ENCODE measurements at regions not wholly inside any gene's neighbourhood (a gene's known extent, or its start where the extent isn't known, plus 50 kb on each side); places are given as distances from the start of the nearest gene placed in this dataset.

GRCh38 chr20:61184194-61184593 is 67.9 kb upstream of the CDH4 start:
- TF ChIP-seq SIN3A (IDR thresholded peaks at IDR 0.05; ENCODE audit: borderline replicate concordance, insufficient read depth, low read length) (no peak), TAF1 (IDR thresholded peaks at IDR 0.05; ENCODE audit: borderline replicate concordance, insufficient read depth, low read length) (no peak), REST (IDR thresholded peaks at IDR 0.05; ENCODE audit: insufficient read depth in 1 of 2, low read depth in 2 of 2, low read length in 2 of 2) (no peak), FOXP2 (optimal IDR thresholded peaks at IDR 0.05; ENCODE audit: borderline replicate concordance, extremely low read depth, extremely low read length, insufficient read depth) (no peak), POLR2AphosphoS5 (IDR thresholded peaks at IDR 0.05; ENCODE audit: low read depth, low read length) (no peak)

GRCh38 chr20:61185181-61185580 is 66.9 kb upstream of the CDH4 start:
- no peak for TF ChIP-seq SIN3A (IDR thresholded peaks at IDR 0.05; ENCODE audit: borderline replicate concordance, insufficient read depth, low read length)
- TF ChIP-seq POLR2AphosphoS5 (IDR thresholded peaks at IDR 0.05; ENCODE audit: low read depth, low read length): no peak
- TF ChIP-seq FOXP2 (optimal IDR thresholded peaks at IDR 0.05; ENCODE audit: borderline replicate concordance, extremely low read depth, extremely low read length, insufficient read depth): no peak

GRCh38 chr20:61185841-61186601 is 66.0 kb upstream of the CDH4 start:
- TF ChIP-seq REST (IDR thresholded peaks at IDR 0.05; ENCODE audit: insufficient read depth in 1 of 2, low read depth in 2 of 2, low read length in 2 of 2) (no peak), TAF1 (IDR thresholded peaks at IDR 0.05; ENCODE audit: borderline replicate concordance, insufficient read depth, low read length) (no peak), FOXP2 (optimal IDR thresholded peaks at IDR 0.05; ENCODE audit: borderline replicate concordance, extremely low read depth, extremely low read length, insufficient read depth) (no peak), SIN3A (IDR thresholded peaks at IDR 0.05; ENCODE audit: borderline replicate concordance, insufficient read depth, low read length) (no peak), POLR2AphosphoS5 (IDR thresholded peaks at IDR 0.05; ENCODE audit: low read depth, low read length) (no peak)

- TF ChIP-seq REST (IDR thresholded peaks at IDR 0.05; ENCODE audit: insufficient read depth in 1 of 2, low read depth in 2 of 2, low read length in 2 of 2) (no peak), POLR2AphosphoS5 (IDR thresholded peaks at IDR 0.05; ENCODE audit: low read depth, low read length) (no peak), TAF1 (IDR thresholded peaks at IDR 0.05; ENCODE audit: borderline replicate concordance, insufficient read depth, low read length) (no peak), SIN3A (IDR thresholded peaks at IDR 0.05; ENCODE audit: borderline replicate concordance, insufficient read depth, low read length) (no peak), FOXP2 (optimal IDR thresholded peaks at IDR 0.05; ENCODE audit: borderline replicate concordance, extremely low read depth, extremely low read length, insufficient read depth) (no peak)
Observed at GRCh38 chr20:61186771-61187472, 65.1 kb upstream of the CDH4 start.

GRCh38 chr20:61189534-61189933 is 62.5 kb upstream of the CDH4 start:
- TF ChIP-seq SIN3A (IDR thresholded peaks at IDR 0.05; ENCODE audit: borderline replicate concordance, insufficient read depth, low read length): no peak
- TF ChIP-seq REST (IDR thresholded peaks at IDR 0.05; ENCODE audit: insufficient read depth in 1 of 2, low read depth in 2 of 2, low read length in 2 of 2): no peak
- no peak for TF ChIP-seq FOXP2 (optimal IDR thresholded peaks at IDR 0.05; ENCODE audit: borderline replicate concordance, extremely low read depth, extremely low read length, insufficient read depth)
- no peak for TF ChIP-seq TAF1 (IDR thresholded peaks at IDR 0.05; ENCODE audit: borderline replicate concordance, insufficient read depth, low read length)
- TF ChIP-seq POLR2AphosphoS5 (IDR thresholded peaks at IDR 0.05; ENCODE audit: low read depth, low read length): no peak

All from PFSK-1 (cell line).